Erythroblast (primary cell): ENCODE measurements at regions not wholly inside any gene's neighbourhood (a gene's known extent, or its start where the extent isn't known, plus 50 kb on each side); places are given as distances from the start of the nearest gene placed in this dataset.

Experiments used
- DNase-seq, 2 experiments: peaks; one replicate each; lab custom pipeline; 2025; lab: John Stamatoyannopoulos, UW
- GATA1 ChIP-seq: IDR thresholded peaks from 2 replicates; pipeline ENCODE4 v1.6.1; 2011; ENCODE audit warnings: low read depth, mild to moderate bottlenecking, control low read depth, low read length, moderate library complexity
- POLR2A ChIP-seq: IDR thresholded peaks from 2 replicates; pipeline ENCODE4 v1.6.1; 2011; ENCODE audit warnings: mild to moderate bottlenecking, low read length

- DNase-seq = no peak
- no peak for TF ChIP-seq GATA1
- TF ChIP-seq POLR2A = no peak
Observed at GRCh38 chr15:57767481-57767880, 61.0 kb downstream of the POLR2M start.

GRCh38 chr15:57769266-57769665 is 62.8 kb downstream of the POLR2M start:
- TF ChIP-seq GATA1 = no peak
- no peak for TF ChIP-seq POLR2A
- DNase-seq = no peak

DNA sequence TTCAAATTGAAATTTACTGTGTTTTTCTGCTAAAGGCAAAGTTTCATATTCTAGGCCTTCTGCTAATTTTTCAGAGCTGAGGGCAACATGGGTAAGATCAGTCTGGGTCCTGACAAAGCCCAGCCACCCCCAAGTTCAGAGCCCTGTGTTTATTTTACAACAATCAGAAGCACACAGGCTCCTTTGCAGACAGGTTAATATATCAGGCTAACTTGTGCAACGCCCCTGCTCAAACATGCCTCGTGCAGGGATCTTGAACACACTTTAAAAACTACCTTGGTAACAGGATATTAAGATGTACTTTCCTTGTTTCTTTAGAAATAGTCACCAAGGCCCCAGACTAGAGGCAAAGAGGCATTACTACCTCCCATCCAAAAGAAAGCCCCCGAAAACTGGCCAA is 64.0 kb downstream of the POLR2M start:
- DNase-seq = no peak
- TF ChIP-seq POLR2A (no peak), GATA1 (no peak)

GRCh38 chr15:57772223-57772957 is 65.9 kb downstream of the POLR2M start:
- DNase-seq = no peak
- TF ChIP-seq GATA1 (no peak), POLR2A (no peak)

GRCh38 chr15:57773051-57773450 is 66.5 kb downstream of the POLR2M start:
- no peak for DNase-seq
- no peak for TF ChIP-seq POLR2A
- TF ChIP-seq GATA1 = no peak

GRCh38 chr15:57777003-57777402 is 70.5 kb downstream of the POLR2M start:
- DNase-seq = no peak
- TF ChIP-seq GATA1 = no peak

DNA sequence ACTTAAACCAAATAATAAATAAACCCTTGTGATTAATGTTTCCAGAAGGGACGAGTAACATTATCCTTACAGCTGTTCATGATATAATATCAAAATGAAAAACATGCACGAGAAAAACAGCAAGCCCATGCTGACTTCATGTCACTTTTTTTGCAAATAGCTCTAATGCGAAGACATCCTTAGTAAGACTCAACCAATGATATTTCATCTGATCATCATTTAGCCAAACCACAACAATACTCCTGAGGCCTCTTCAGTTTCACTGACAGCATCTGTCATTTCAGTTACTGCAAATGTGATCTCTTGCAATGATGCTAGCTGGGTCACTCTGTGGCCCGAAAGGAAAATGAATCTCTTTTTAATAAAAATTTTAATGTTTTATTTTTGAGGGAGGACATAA is 74.0 kb downstream of the POLR2M start:
- TF ChIP-seq POLR2A = no peak
- no peak for TF ChIP-seq GATA1
- DNase-seq = no peak

GRCh38 chr15:57782731-57783130 is 76.2 kb downstream of the POLR2M start:
- TF ChIP-seq POLR2A = no peak
- TF ChIP-seq GATA1 = no peak
- DNase-seq = no peak

- no peak for DNase-seq
- TF ChIP-seq POLR2A (no peak), GATA1 (no peak)
Observed at GRCh38 chr15:57784081-57784511, 77.6 kb downstream of the POLR2M start.

GRCh38 chr15:57785039-57785438 is 78.5 kb downstream of the POLR2M start:
- DNase-seq = no peak
- TF ChIP-seq POLR2A = no peak
- no peak for TF ChIP-seq GATA1

DNA sequence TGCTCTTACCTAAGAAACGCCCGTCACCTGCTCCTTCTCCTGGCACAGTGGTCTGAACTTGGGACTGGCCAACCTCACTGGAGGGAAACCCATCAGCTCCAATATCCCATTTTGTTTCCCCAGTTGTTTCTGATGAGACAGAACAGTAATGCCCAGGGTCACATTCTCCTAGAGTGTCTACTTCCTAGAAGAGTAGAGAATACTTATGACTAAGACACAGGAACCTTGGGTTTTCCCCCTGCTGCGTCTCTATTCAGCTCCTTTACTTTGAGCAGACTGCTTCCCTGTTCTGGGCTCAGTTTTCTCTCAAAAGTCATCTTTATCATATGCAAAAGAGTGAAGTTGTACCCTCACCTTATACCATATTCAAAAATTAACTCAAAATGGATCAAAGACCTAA is 79.4 kb downstream of the POLR2M start:
- no peak for TF ChIP-seq GATA1
- no peak for TF ChIP-seq POLR2A
- DNase-seq = no peak

GRCh38 chr15:57789225-57789624 is 82.7 kb downstream of the POLR2M start:
- TF ChIP-seq GATA1 (no peak), POLR2A (no peak)
- no peak for DNase-seq

GRCh38 chr15:57792724-57793449 is 86.4 kb downstream of the POLR2M start:
- no peak for DNase-seq
- TF ChIP-seq GATA1 = no peak
- no peak for TF ChIP-seq POLR2A

DNA sequence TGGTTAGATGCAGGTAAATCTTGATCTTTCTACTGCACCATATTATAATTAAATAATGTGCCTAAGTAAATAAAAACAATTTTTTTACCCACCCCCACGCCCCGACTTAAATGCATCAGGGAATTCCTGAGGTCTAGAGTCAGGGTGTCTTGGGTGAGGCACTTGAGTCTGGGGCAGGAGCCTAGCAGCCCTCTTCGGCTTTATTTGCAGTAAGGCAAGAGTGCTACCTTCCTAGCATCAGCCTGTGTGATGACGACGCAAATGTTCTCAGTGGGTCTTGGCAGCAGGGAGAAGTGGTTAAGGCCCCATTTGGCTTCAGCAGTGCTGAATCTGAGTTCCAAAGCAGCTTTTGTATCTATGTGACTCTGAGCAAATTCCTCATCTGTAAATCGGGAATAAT is 88.7 kb downstream of the POLR2M start:
- DNase-seq = no peak
- TF ChIP-seq POLR2A = no peak
- no peak for TF ChIP-seq GATA1
